ENCODE measurements at regions not wholly inside any gene's neighbourhood (a gene's known extent, or its start where the extent isn't known, plus 50 kb on each side); places are given as distances from the start of the nearest gene placed in this dataset.

DNA sequence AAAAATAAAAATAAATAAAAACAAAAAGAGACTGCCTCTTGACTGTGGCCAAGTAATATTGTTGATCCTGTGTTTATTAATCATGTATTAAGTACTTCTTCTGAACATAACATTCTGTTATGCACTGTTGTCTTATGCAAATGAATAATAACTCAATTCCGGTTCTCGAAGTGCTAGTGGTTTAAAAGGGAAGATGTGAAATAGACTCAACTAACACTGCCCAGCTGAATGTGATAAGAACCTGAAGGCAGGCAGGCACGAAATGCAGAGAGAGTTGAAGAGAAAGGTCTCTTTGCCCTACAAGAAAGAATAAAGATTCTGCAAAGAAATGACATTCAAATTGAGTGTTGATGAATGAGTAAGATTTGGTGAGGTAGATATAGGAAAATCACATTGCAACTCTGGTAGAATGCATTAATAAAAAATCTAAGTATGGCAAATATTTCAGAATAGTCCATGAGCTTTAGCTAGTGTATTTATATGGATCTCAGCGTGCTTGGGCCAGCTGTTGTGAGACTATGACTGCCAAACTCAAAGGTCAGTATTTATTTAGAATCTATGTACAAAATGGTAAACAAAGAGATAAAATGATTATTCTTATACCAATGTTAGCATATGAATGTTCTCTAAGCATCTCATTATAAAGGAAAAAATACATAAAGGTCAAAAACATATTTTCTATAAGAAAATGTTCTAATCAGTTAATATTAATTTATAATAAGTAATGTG, 352.3 kb upstream of the CDH7 start:
- TF ChIP-seq, protein P1, sequence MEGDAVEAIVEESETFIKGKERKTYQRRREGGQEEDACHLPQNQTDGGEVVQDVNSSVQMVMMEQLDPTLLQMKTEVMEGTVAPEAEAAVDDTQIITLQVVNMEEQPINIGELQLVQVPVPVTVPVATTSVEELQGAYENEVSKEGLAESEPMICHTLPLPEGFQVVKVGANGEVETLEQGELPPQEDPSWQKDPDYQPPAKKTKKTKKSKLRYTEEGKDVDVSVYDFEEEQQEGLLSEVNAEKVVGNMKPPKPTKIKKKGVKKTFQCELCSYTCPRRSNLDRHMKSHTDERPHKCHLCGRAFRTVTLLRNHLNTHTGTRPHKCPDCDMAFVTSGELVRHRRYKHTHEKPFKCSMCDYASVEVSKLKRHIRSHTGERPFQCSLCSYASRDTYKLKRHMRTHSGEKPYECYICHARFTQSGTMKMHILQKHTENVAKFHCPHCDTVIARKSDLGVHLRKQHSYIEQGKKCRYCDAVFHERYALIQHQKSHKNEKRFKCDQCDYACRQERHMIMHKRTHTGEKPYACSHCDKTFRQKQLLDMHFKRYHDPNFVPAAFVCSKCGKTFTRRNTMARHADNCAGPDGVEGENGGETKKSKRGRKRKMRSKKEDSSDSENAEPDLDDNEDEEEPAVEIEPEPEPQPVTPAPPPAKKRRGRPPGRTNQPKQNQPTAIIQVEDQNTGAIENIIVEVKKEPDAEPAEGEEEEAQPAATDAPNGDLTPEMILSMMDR (IDR thresholded peaks at IDR 0.05; ENCODE audit: poor library complexity, severe bottlenecking), result no peak
- TF ChIP-seq POLR2AphosphoS5 (IDR thresholded peaks at IDR 0.05) (no peak), EZH2 (IDR thresholded peaks at IDR 0.05; ENCODE audit: borderline replicate concordance, insufficient read depth, low read length, poor library complexity, severe bottlenecking) (no peak), EP300 (conservative IDR thresholded peaks at IDR 0.05; ENCODE audit: poor library complexity, severe bottlenecking) (no peak), RAD21 (conservative IDR thresholded peaks at IDR 0.05) (no peak)

Data from neural cell (in vitro differentiated cells).